ENCODE measurements at regions not wholly inside any gene's neighbourhood (a gene's known extent, or its start where the extent isn't known, plus 50 kb on each side); places are given as distances from the start of the nearest gene placed in this dataset.

- no peak overlapping the region for H3K4me3 ChIP-seq (ENCODE audit: insufficient read depth, low read length, poor library complexity, severe bottlenecking)
- H3K27ac ChIP-seq (ENCODE audit: low read depth, low read length): no peak overlapping the region
- H3K36me3 ChIP-seq (ENCODE audit: low read length): no peaks in the 10 kb centered on the region
- no peak for TF ChIP-seq EZH2phosphoT487 (conservative IDR thresholded peaks at IDR 0.05; ENCODE audit: low read length)
- TF ChIP-seq CTCF (IDR thresholded peaks at IDR 0.05; ENCODE audit: insufficient read depth, low read length, poor library complexity, severe bottlenecking): no peak
- no peaks in the 10 kb centered on the region for H3K9me3 ChIP-seq (ENCODE audit: insufficient read depth, low read length)
- no peaks in the 10 kb centered on the region for H3K79me2 ChIP-seq (ENCODE audit: insufficient read depth, low read length)
- no peaks in the 10 kb centered on the region for H3K9me2 ChIP-seq (replicated peaks; ENCODE audit: insufficient read depth, low read length)
- no peaks in the 10 kb centered on the region for H3F3A ChIP-seq (ENCODE audit: insufficient read depth)
- H4K20me1 ChIP-seq (ENCODE audit: low read depth, low read length): no peaks in the 10 kb centered on the region
- H3K27me3 ChIP-seq (ENCODE audit: low read length): no peaks in the 10 kb centered on the region
- H3K9ac ChIP-seq (ENCODE audit: low read length): no peak overlapping the region
- H3K4me2 ChIP-seq (ENCODE audit: low read depth, low read length, poor library complexity, severe bottlenecking): no peak overlapping the region
- no peak overlapping the region for H2AFZ ChIP-seq (ENCODE audit: low read depth, low read length, severe bottlenecking)
Measured at GRCh38 chr3:79542-79941, 117.0 kb upstream of the CHL1 start.

- no peak overlapping the region for H2AFZ ChIP-seq (ENCODE audit: low read depth, low read length, severe bottlenecking)
- no peaks in the 10 kb centered on the region for H3K27me3 ChIP-seq (ENCODE audit: low read length)
- H3K36me3 ChIP-seq (ENCODE audit: low read length): no peaks in the 10 kb centered on the region
- H4K20me1 ChIP-seq (ENCODE audit: low read depth, low read length): no peaks in the 10 kb centered on the region
- H3F3A ChIP-seq (ENCODE audit: insufficient read depth): no peaks in the 10 kb centered on the region
- no peak overlapping the region for H3K27ac ChIP-seq (ENCODE audit: low read depth, low read length)
- H3K79me2 ChIP-seq (ENCODE audit: insufficient read depth, low read length): no peaks in the 10 kb centered on the region
- TF ChIP-seq EZH2phosphoT487 (conservative IDR thresholded peaks at IDR 0.05; ENCODE audit: low read length): no peak
- no peak for TF ChIP-seq CTCF (IDR thresholded peaks at IDR 0.05; ENCODE audit: insufficient read depth, low read length, poor library complexity, severe bottlenecking)
- no peaks in the 10 kb centered on the region for H3K9me3 ChIP-seq (ENCODE audit: insufficient read depth, low read length)
- H3K9ac ChIP-seq (ENCODE audit: low read length): no peak overlapping the region
- no peak overlapping the region for H3K4me2 ChIP-seq (ENCODE audit: low read depth, low read length, poor library complexity, severe bottlenecking)
- no peak overlapping the region for H3K4me3 ChIP-seq (ENCODE audit: insufficient read depth, low read length, poor library complexity, severe bottlenecking)
- H3K9me2 ChIP-seq (replicated peaks; ENCODE audit: insufficient read depth, low read length): no peaks in the 10 kb centered on the region
Measured at GRCh38 chr3:82508-82907, 114.1 kb upstream of the CHL1 start.

- Histone ChIP-seq H3K79me2 (ENCODE audit: insufficient read depth, low read length) (no peaks in the 10 kb centered on the region), H3K9ac (ENCODE audit: low read length) (no peak overlapping the region), H2AFZ (ENCODE audit: low read depth, low read length, severe bottlenecking) (no peak overlapping the region), H3K27me3 (ENCODE audit: low read length) (no peaks in the 10 kb centered on the region), H3K27ac (ENCODE audit: low read depth, low read length) (no peak overlapping the region), H3K4me3 (ENCODE audit: insufficient read depth, low read length, poor library complexity, severe bottlenecking) (no peak overlapping the region), H3K9me2 (replicated peaks; ENCODE audit: insufficient read depth, low read length) (no peaks in the 10 kb centered on the region), H4K20me1 (ENCODE audit: low read depth, low read length) (no peaks in the 10 kb centered on the region), H3K4me2 (ENCODE audit: low read depth, low read length, poor library complexity, severe bottlenecking) (no peak overlapping the region), H3K9me3 (ENCODE audit: insufficient read depth, low read length) (no peaks in the 10 kb centered on the region), H3K36me3 (ENCODE audit: low read length) (no peaks in the 10 kb centered on the region), H3F3A (ENCODE audit: insufficient read depth) (no peaks in the 10 kb centered on the region)
- TF ChIP-seq EZH2phosphoT487 (conservative IDR thresholded peaks at IDR 0.05; ENCODE audit: low read length) (no peak), CTCF (IDR thresholded peaks at IDR 0.05; ENCODE audit: insufficient read depth, low read length, poor library complexity, severe bottlenecking) (no peak)
Measured at GRCh38 chr3:83096-83495, 113.5 kb upstream of the CHL1 start.

- H3K27ac ChIP-seq (ENCODE audit: low read depth, low read length): no peak overlapping the region
- H3K27me3 ChIP-seq (ENCODE audit: low read length): no peaks in the 10 kb centered on the region
- no peaks in the 10 kb centered on the region for H3F3A ChIP-seq (ENCODE audit: insufficient read depth)
- H3K79me2 ChIP-seq (ENCODE audit: insufficient read depth, low read length): no peaks in the 10 kb centered on the region
- TF ChIP-seq EZH2phosphoT487 (conservative IDR thresholded peaks at IDR 0.05; ENCODE audit: low read length) (no peak), CTCF (IDR thresholded peaks at IDR 0.05; ENCODE audit: insufficient read depth, low read length, poor library complexity, severe bottlenecking) (no peak)
- no peak overlapping the region for H3K9ac ChIP-seq (ENCODE audit: low read length)
- no peaks in the 10 kb centered on the region for H4K20me1 ChIP-seq (ENCODE audit: low read depth, low read length)
- H3K4me2 ChIP-seq (ENCODE audit: low read depth, low read length, poor library complexity, severe bottlenecking): no peak overlapping the region
- H3K9me3 ChIP-seq (ENCODE audit: insufficient read depth, low read length): no peaks in the 10 kb centered on the region
- no peaks in the 10 kb centered on the region for H3K9me2 ChIP-seq (replicated peaks; ENCODE audit: insufficient read depth, low read length)
- no peak overlapping the region for H2AFZ ChIP-seq (ENCODE audit: low read depth, low read length, severe bottlenecking)
- H3K36me3 ChIP-seq (ENCODE audit: low read length): no peaks in the 10 kb centered on the region
- no peak overlapping the region for H3K4me3 ChIP-seq (ENCODE audit: insufficient read depth, low read length, poor library complexity, severe bottlenecking)
Measured at GRCh38 chr3:85180-85579, 111.4 kb upstream of the CHL1 start.

Measured in SU-DHL-6 (cell line).